ENCODE measurements at regions not wholly inside any gene's neighbourhood (a gene's known extent, or its start where the extent isn't known, plus 50 kb on each side); places are given as distances from the start of the nearest gene placed in this dataset.
"Not testable (repeated sequence)": the region's sequence is repeated elsewhere in the genome, so short reads cannot be mapped to it uniquely, and the experiment has no call there.

- no peak overlapping the region for H3K27ac ChIP-seq (ENCODE audit: low read depth, low read length)
- no peaks in the 10 kb centered on the region for H3K27me3 ChIP-seq (ENCODE audit: control insufficient read depth, insufficient read depth, low read length)
- H3K9ac ChIP-seq (ENCODE audit: low read length) = no peak overlapping the region
- H3K4me3 ChIP-seq (ENCODE audit: low read depth, low read length) = no peak overlapping the region
- no peaks in the 10 kb centered on the region for H3K36me3 ChIP-seq (ENCODE audit: control insufficient read depth, insufficient read depth, low read length)
- no peaks in the 10 kb centered on the region for H3K9me3 ChIP-seq (ENCODE audit: control insufficient read depth, insufficient read depth, low read depth, low read length)
- no peaks in the 10 kb centered on the region for H3K4me1 ChIP-seq (ENCODE audit: control insufficient read depth, insufficient read depth, low read length)
Observed at GRCh38 chr3:110925798-110926197, 145.8 kb upstream of the NECTIN3 start.

- Histone ChIP-seq H3K4me3 (ENCODE audit: low read depth, low read length) (no peak overlapping the region), H3K27me3 (ENCODE audit: control insufficient read depth, insufficient read depth, low read length) (no peaks in the 10 kb centered on the region), H3K4me1 (ENCODE audit: control insufficient read depth, insufficient read depth, low read length) (no peaks in the 10 kb centered on the region), H3K36me3 (ENCODE audit: control insufficient read depth, insufficient read depth, low read length) (no peaks in the 10 kb centered on the region), H3K9me3 (ENCODE audit: control insufficient read depth, insufficient read depth, low read depth, low read length) (no peaks in the 10 kb centered on the region), H3K27ac (ENCODE audit: low read depth, low read length) (no peak overlapping the region), H3K9ac (ENCODE audit: low read length) (no peak overlapping the region)
Observed at GRCh38 chr3:110928016-110928662, 143.5 kb upstream of the NECTIN3 start.

GRCh38 chr3:110929816-110930215, 141.8 kb upstream of the NECTIN3 start:
- Histone ChIP-seq H3K4me1 (ENCODE audit: control insufficient read depth, insufficient read depth, low read length) (no peaks in the 10 kb centered on the region), H3K27ac (ENCODE audit: low read depth, low read length) (no peak overlapping the region), H3K36me3 (ENCODE audit: control insufficient read depth, insufficient read depth, low read length) (no peaks in the 10 kb centered on the region), H3K9me3 (ENCODE audit: control insufficient read depth, insufficient read depth, low read depth, low read length) (no peaks in the 10 kb centered on the region), H3K27me3 (ENCODE audit: control insufficient read depth, insufficient read depth, low read length) (no peaks in the 10 kb centered on the region), H3K9ac (ENCODE audit: low read length) (no peak overlapping the region), H3K4me3 (ENCODE audit: low read depth, low read length) (no peak overlapping the region)

GRCh38 chr3:110932567-110932966, 139.0 kb upstream of the NECTIN3 start:
- no peak overlapping the region for H3K9ac ChIP-seq (ENCODE audit: low read length)

GRCh38 chr3:110933821-110934426, 137.7 kb upstream of the NECTIN3 start:
- Histone ChIP-seq H3K27me3 (ENCODE audit: control insufficient read depth, insufficient read depth, low read length) (no peaks in the 10 kb centered on the region), H3K36me3 (ENCODE audit: control insufficient read depth, insufficient read depth, low read length) (no peaks in the 10 kb centered on the region), H3K9ac (ENCODE audit: low read length) (no peak overlapping the region), H3K9me3 (ENCODE audit: control insufficient read depth, insufficient read depth, low read depth, low read length) (no peaks in the 10 kb centered on the region), H3K4me1 (ENCODE audit: control insufficient read depth, insufficient read depth, low read length) (no peaks in the 10 kb centered on the region), H3K4me3 (ENCODE audit: low read depth, low read length) (no peak overlapping the region), H3K27ac (ENCODE audit: low read depth, low read length) (no peak overlapping the region)

More at GRCh38 chr3:110932567-110932966, 139.0 kb upstream of the NECTIN3 start:
- Histone ChIP-seq H3K36me3 (ENCODE audit: control insufficient read depth, insufficient read depth, low read length) (no peaks in the 10 kb centered on the region), H3K4me1 (ENCODE audit: control insufficient read depth, insufficient read depth, low read length) (no peaks in the 10 kb centered on the region), H3K27me3 (ENCODE audit: control insufficient read depth, insufficient read depth, low read length) (no peaks in the 10 kb centered on the region), H3K27ac (ENCODE audit: low read depth, low read length) (no peak overlapping the region), H3K4me3 (ENCODE audit: low read depth, low read length) (no peak overlapping the region), H3K9me3 (ENCODE audit: control insufficient read depth, insufficient read depth, low read depth, low read length) (no peaks in the 10 kb centered on the region)

GRCh38 chr3:110938629-110939028, 133.0 kb upstream of the NECTIN3 start:
- H3K36me3 ChIP-seq (ENCODE audit: control insufficient read depth, insufficient read depth, low read length) = no peaks in the 10 kb centered on the region
- H3K27me3 ChIP-seq (ENCODE audit: control insufficient read depth, insufficient read depth, low read length) = no peaks in the 10 kb centered on the region
- H3K4me3 ChIP-seq (ENCODE audit: low read depth, low read length) = no peak overlapping the region
- H3K27ac ChIP-seq (ENCODE audit: low read depth, low read length) = no peak overlapping the region
- H3K9me3 ChIP-seq (ENCODE audit: control insufficient read depth, insufficient read depth, low read depth, low read length) = no peaks in the 10 kb centered on the region
- H3K4me1 ChIP-seq (ENCODE audit: control insufficient read depth, insufficient read depth, low read length) = no peaks in the 10 kb centered on the region
- H3K9ac ChIP-seq (ENCODE audit: low read length) = no peak overlapping the region

GRCh38 chr3:110940055-110940454, 131.6 kb upstream of the NECTIN3 start:
- no peaks in the 10 kb centered on the region for H3K36me3 ChIP-seq (ENCODE audit: control insufficient read depth, insufficient read depth, low read length)
- no peaks in the 10 kb centered on the region for H3K4me1 ChIP-seq (ENCODE audit: control insufficient read depth, insufficient read depth, low read length)
- H3K9ac ChIP-seq (ENCODE audit: low read length) = no peak overlapping the region
- H3K27ac ChIP-seq (ENCODE audit: low read depth, low read length) = no peak overlapping the region
- no peak overlapping the region for H3K4me3 ChIP-seq (ENCODE audit: low read depth, low read length)
- H3K27me3 ChIP-seq (ENCODE audit: control insufficient read depth, insufficient read depth, low read length) = no peaks in the 10 kb centered on the region
- H3K9me3 ChIP-seq (ENCODE audit: control insufficient read depth, insufficient read depth, low read depth, low read length) = peaks cover 10% of the 10 kb centered on the region

GRCh38 chr3:110944782-110945181, 126.8 kb upstream of the NECTIN3 start:
- Histone ChIP-seq H3K9ac (ENCODE audit: low read length) (no peak overlapping the region), H3K9me3 (ENCODE audit: control insufficient read depth, insufficient read depth, low read depth, low read length) (peaks cover 38% of the 10 kb centered on the region), H3K4me1 (ENCODE audit: control insufficient read depth, insufficient read depth, low read length) (no peaks in the 10 kb centered on the region), H3K27ac (ENCODE audit: low read depth, low read length) (no peak overlapping the region), H3K27me3 (ENCODE audit: control insufficient read depth, insufficient read depth, low read length) (no peaks in the 10 kb centered on the region), H3K4me3 (ENCODE audit: low read depth, low read length) (no peak overlapping the region), H3K36me3 (ENCODE audit: control insufficient read depth, insufficient read depth, low read length) (no peaks in the 10 kb centered on the region)

GRCh38 chr3:110946810-110947209, 124.8 kb upstream of the NECTIN3 start:
- no peak overlapping the region for H3K4me3 ChIP-seq (ENCODE audit: low read depth, low read length)
- H3K9ac ChIP-seq (ENCODE audit: low read length) = no peak overlapping the region
- no peak overlapping the region for H3K27ac ChIP-seq (ENCODE audit: low read depth, low read length)
- no peaks in the 10 kb centered on the region for H3K4me1 ChIP-seq (ENCODE audit: control insufficient read depth, insufficient read depth, low read length)
- H3K27me3 ChIP-seq (ENCODE audit: control insufficient read depth, insufficient read depth, low read length) = no peaks in the 10 kb centered on the region
- no peaks in the 10 kb centered on the region for H3K36me3 ChIP-seq (ENCODE audit: control insufficient read depth, insufficient read depth, low read length)
- peaks cover 58% of the 10 kb centered on the region for H3K9me3 ChIP-seq (ENCODE audit: control insufficient read depth, insufficient read depth, low read depth, low read length)

- H3K9me3 ChIP-seq (ENCODE audit: control insufficient read depth, insufficient read depth, low read depth, low read length) = peaks cover 62% of the 10 kb centered on the region
- H3K27me3 ChIP-seq (ENCODE audit: control insufficient read depth, insufficient read depth, low read length) = not testable (repeated sequence)
Observed at GRCh38 chr3:110949194-110949593, 122.4 kb upstream of the NECTIN3 start.

GRCh38 chr3:110955301-110955880, 116.2 kb upstream of the NECTIN3 start:
- no peaks in the 10 kb centered on the region for H3K27me3 ChIP-seq (ENCODE audit: control insufficient read depth, insufficient read depth, low read length)
- no peak overlapping the region for H3K9ac ChIP-seq (ENCODE audit: low read length)
- H3K4me1 ChIP-seq (ENCODE audit: control insufficient read depth, insufficient read depth, low read length) = no peaks in the 10 kb centered on the region
- H3K27ac ChIP-seq (ENCODE audit: low read depth, low read length) = no peak overlapping the region
- no peak overlapping the region for H3K4me3 ChIP-seq (ENCODE audit: low read depth, low read length)
- H3K9me3 ChIP-seq (ENCODE audit: control insufficient read depth, insufficient read depth, low read depth, low read length) = peaks cover 20% of the 10 kb centered on the region
- no peaks in the 10 kb centered on the region for H3K36me3 ChIP-seq (ENCODE audit: control insufficient read depth, insufficient read depth, low read length)

More at GRCh38 chr3:110949194-110949593, 122.4 kb upstream of the NECTIN3 start:
- H3K4me3 ChIP-seq (ENCODE audit: low read depth, low read length); H3K4me1 ChIP-seq (ENCODE audit: control insufficient read depth, insufficient read depth, low read length); H3K36me3 ChIP-seq (ENCODE audit: control insufficient read depth, insufficient read depth, low read length); H3K27ac ChIP-seq (ENCODE audit: low read depth, low read length); H3K9ac ChIP-seq (ENCODE audit: low read length): not testable (repeated sequence)

All from HUES6 (cell line).